ENCODE measurements at regions not wholly inside any gene's neighbourhood (a gene's known extent, or its start where the extent isn't known, plus 50 kb on each side); places are given as distances from the start of the nearest gene placed in this dataset.
"Not testable (repeated sequence)": the region's sequence is repeated elsewhere in the genome, so short reads cannot be mapped to it uniquely, and the experiment has no call there.

GRCh38 chr15:57881361-57881760 lies 174.8 kb downstream of the POLR2M start:
- no peak for DNase-seq (ENCODE audit: low spot score)

GRCh38 chr15:57881972-57882371 lies 175.5 kb downstream of the POLR2M start:
- DNase-seq (ENCODE audit: low spot score), result no peak

- DNase-seq (ENCODE audit: low spot score), result no peak
Measured at GRCh38 chr15:57883701-57884100, 177.2 kb downstream of the POLR2M start.

- no peak for DNase-seq (ENCODE audit: low spot score)
Measured at GRCh38 chr15:57884936-57885335, 178.4 kb downstream of the POLR2M start.

- DNase-seq (ENCODE audit: low spot score), result no peak
Measured at GRCh38 chr15:57885435-57885834, 178.9 kb downstream of the POLR2M start.

- DNase-seq (ENCODE audit: low spot score), result no peak
Measured at GRCh38 chr15:57887825-57888224, 177.7 kb downstream of the ALDH1A2 start.

GRCh38 chr15:57890351-57890750 lies 175.2 kb downstream of the ALDH1A2 start:
- DNase-seq (ENCODE audit: low spot score), result no peak

GRCh38 chr15:57890878-57891277 lies 174.6 kb downstream of the ALDH1A2 start:
- DNase-seq (ENCODE audit: low spot score), result no peak

GRCh38 chr15:57892181-57892580 lies 173.3 kb downstream of the ALDH1A2 start:
- DNase-seq (ENCODE audit: low spot score), result no peak

- DNase-seq (ENCODE audit: low spot score), result no peak
Measured at GRCh38 chr15:57893040-57893439, 172.5 kb downstream of the ALDH1A2 start.

GRCh38 chr15:57895291-57895690 lies 170.2 kb downstream of the ALDH1A2 start:
- DNase-seq (ENCODE audit: low spot score), result no peak

- no peak for DNase-seq (ENCODE audit: low spot score)
Measured at GRCh38 chr15:57896114-57896513, 169.4 kb downstream of the ALDH1A2 start.

- DNase-seq (ENCODE audit: low spot score), result not testable (repeated sequence)
Measured at GRCh38 chr15:57896899-57897298, 168.6 kb downstream of the ALDH1A2 start.

- DNase-seq (ENCODE audit: low spot score), result no peak
Measured at GRCh38 chr15:57897870-57898269, 167.6 kb downstream of the ALDH1A2 start.

- no peak for DNase-seq (ENCODE audit: low spot score)
Measured at GRCh38 chr15:57902155-57902554, 163.4 kb downstream of the ALDH1A2 start.

Measured in kidney capillary endothelial cell (primary cell).